NCI-H510A treated with DMSO at 0.1 percent for 48 hours (cell line): ENCODE measurements at regions not wholly inside any gene's neighbourhood (a gene's known extent, or its start where the extent isn't known, plus 50 kb on each side); places are given as distances from the start of the nearest gene placed in this dataset.

Experiments
- DNase-seq: peaks from one replicate; lab custom pipeline; 2025; lab: John Stamatoyannopoulos, UW

DNA sequence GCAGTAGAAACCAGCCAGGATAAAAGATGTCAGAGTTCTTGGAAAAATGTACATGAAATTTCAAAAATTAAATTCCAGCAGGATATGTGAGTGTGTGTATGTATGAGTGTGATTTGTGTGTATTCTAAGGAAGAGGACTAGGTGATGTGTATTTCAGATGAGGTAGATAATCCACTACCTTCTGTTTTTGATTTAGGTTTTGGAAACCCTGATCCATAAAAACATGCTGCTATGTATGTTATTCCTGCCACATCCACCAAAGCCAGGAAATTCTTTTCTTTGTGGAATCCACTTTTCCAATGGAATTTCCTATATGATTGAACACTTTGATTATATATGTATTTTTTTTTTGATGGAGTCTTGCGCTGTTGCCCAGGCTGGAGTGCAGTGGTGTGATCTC is 276.9 kb downstream of the UQCRFS1 start:
- no peak for DNase-seq

DNA sequence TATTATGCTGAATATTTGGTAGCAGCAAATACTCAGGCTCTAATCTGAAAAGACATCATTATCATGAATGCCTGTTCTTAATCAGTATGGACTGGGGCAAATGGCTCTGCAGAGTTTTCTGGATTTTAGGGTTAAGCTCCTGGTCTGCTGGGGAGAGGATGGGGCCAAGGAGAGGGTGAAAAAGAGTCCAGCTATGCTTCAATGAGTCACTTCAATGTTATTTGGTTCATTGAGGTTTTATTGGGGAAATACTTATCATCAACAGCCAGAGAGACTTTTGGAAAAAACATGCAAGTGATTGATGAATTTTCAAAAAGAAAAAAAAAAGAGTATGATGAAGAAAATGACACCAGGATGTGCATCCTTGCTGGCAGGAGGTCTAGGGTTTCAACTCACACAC is 278.3 kb downstream of the UQCRFS1 start:
- no peak for DNase-seq

DNA sequence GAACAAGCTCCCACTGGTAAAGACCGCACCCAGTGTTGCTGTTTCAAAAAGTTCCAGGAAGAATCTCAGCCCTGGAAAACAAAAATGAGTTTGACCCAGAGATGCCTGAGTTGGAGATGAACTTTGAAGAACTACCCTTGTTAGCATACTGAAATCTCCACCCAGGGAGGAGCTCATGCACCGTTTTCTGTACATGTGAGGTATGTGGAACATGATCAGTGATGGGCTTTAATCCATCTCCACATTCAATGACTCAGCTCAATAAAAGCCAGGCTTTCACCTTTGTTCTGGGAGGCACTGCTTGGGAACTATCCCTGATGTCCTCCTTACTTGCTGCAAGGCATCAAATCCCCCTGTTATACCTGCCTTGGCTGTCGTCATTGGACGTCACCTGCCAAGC is 279.9 kb downstream of the UQCRFS1 start:
- DNase-seq = no peak

DNA sequence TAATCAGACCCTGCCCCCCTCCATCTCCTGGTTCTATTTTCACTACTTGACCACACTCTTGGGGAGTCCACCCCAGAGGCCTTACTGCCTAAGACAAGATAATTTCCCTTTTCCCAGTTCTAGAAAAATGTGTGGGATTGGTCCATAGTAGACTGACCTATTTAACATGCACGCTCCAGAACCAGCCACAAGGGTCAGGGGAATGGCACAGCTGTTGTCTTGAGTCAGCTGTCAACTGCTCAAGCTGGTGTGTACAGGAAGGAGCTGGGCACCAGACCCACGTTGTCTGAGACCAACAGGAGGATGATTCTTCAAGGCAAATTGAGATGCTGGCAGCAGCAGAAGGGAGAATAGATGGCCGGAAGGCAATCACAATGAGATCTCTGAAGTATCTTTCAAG is 280.5 kb downstream of the UQCRFS1 start:
- no peak for DNase-seq

- no peak for DNase-seq
Observed at GRCh38 chr19:28929006-28929405, 283.9 kb downstream of the UQCRFS1 start.

- DNase-seq = no peak
Observed at GRCh38 chr19:28927456-28927855, 285.5 kb downstream of the UQCRFS1 start.

DNA sequence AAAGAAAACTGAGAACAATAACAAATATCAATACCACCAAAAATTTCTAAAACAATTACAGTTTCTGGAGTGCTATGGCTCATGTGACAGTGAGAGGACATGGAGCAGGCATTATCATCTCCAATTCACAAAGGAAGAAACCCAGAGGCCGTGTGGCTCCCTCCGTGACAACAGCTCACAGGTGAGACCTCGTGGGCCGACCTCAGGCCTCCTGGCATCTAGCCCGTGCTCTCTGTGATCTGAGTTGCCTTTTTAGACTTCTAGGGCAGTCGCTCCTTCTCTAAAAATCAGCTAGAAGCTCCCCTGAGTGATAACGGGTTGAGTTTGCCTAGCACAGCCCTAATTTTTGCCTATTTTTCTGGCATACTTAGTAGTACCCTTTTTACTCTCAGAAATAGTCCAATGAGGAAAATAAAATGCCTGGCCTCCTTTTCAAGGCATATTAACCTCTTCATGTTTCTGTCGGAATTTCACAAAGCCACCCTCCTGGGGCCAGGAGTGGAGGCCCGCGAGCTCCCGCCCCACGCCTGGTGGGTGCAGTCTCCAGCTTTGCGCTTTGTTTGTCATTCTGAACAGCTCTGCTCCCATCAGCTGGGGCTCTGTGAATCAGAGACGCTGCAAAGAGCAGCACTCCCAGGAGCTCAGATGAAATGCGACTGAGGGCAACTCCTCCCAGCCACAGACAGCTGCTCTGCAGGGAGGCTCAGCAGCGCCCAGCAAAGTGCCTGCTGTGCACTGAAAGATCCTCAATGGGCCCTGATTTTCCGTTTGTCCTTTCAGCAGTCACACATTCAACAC is 292.5 kb downstream of the UQCRFS1 start:
- no peak for DNase-seq

GRCh38 chr19:28917621-28918020 is 295.3 kb downstream of the UQCRFS1 start:
- no peak for DNase-seq

- DNase-seq = no peak
Observed at GRCh38 chr19:28915737-28916460, 297.1 kb downstream of the UQCRFS1 start.

- DNase-seq = no peak
Observed at GRCh38 chr19:28915202-28915601, 297.7 kb downstream of the UQCRFS1 start.

DNA sequence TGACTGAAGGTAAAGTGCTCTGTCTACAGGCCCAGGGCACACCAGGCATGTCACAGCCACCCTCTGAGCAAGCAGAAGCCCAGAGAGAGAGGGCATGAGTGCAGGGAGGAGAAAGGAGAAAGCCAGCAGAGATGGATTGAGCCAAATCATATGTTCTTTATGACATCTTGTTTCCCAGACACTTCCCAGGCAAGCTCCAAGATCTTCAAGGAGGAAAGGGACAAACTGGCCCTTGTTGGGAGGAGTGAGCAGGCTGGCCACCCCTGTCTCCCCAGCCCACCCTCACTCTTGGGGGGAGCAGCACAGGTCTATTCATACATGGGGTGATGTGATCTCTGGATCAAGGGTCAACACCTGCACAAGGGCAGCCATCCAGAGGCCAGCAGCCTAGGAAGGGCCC is 298.8 kb downstream of the UQCRFS1 start:
- DNase-seq = no peak

GRCh38 chr19:28913626-28914025 is 299.3 kb downstream of the UQCRFS1 start:
- DNase-seq = no peak

GRCh38 chr19:28908941-28909340 is 304.0 kb downstream of the UQCRFS1 start:
- no peak for DNase-seq

DNA sequence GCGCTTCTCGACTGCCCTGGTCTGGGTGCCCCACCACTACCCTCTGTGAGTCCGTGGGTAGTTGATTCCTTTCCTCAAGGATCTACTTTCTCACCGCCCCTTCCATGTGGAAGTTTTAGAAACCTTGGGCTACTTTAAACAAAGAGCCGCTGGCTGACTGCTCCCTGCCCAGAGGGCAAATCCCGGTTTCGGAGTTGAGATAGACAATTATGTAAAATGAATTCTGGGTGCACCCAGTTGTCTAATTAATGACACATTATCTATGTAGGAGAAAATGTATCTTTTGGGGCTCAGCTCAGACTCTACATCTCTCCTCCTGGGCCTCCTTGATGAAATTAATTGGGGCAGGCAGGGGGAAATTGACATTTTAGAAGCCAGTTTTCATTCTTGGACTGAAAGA is 305.4 kb downstream of the UQCRFS1 start:
- no peak for DNase-seq

DNA sequence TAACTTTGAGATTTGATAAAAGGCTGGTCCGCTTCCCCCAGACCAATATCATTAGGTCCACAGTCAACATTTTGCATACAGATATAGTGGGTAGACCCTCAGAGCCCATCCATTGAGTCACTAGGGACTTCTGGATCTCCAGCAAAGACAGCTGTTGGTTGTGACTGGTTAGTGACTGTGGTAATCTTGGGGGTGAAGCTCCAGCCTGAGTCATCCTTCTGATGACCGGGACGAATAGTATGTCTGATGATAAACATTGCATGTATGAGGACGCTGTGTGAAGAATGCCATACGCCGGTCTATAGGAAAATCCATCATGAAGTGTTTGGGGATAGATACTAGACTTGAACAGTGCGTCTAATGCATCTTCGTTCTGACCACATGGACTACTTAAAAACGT is 307.0 kb downstream of the UQCRFS1 start:
- DNase-seq = no peak

- no peak for DNase-seq
Observed at GRCh38 chr19:28899703-28900102, 313.2 kb downstream of the UQCRFS1 start.

DNA sequence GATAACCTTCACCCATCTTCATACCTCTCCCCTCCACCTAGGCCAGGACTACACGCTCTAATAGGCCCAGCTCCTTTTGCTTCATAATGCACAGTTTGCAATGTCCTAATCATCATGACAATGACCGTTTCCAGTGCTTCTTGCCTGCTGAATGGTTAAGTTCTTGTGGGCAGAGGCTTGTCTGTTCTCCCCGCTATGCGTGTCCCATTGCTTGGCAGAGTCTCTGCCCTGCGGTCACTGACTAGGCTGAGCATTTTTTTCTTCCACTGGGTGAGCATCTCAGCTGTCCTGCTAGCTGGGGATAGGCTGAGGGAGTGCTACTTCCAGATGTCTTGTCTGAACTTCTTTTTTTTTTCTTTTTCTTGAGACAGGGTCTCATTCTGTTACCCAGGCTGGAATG is 314.7 kb downstream of the UQCRFS1 start:
- DNase-seq = no peak

GRCh38 chr19:28889941-28890670 is 322.8 kb downstream of the UQCRFS1 start:
- DNase-seq = no peak

DNA sequence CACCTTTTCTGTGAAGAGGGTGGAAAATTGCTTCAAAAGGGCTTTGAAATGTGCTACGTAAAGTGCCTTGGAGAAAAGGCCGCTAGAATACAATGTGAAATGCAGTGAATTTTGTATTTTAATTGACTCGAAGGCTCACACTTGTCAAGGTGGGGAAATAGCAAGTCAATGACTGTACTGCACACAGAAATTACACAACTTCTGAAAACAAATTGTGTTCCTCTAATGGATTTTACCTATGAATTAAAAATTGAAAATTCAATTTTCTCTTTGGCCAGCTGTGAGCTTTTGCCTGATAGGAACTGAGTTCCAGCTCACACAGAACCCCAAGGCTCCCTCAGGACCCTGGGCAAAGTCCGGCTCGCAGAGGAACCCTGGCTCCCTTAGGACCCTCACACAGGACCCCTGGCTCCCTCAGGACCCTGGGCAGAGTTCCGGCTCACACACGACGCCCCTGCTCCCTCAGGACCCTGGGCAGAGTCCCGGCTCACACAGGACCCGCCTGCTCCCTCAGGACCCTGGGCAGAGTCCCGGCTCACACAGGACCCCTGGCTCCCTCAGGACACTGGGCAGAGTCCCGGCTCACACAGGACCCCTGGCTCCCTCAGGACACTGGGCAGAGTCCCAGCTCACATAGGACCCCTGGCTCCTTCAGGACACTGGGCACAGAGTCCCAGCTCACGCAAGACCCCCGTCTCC is 324.9 kb downstream of the UQCRFS1 start:
- DNase-seq = no peak

DNA sequence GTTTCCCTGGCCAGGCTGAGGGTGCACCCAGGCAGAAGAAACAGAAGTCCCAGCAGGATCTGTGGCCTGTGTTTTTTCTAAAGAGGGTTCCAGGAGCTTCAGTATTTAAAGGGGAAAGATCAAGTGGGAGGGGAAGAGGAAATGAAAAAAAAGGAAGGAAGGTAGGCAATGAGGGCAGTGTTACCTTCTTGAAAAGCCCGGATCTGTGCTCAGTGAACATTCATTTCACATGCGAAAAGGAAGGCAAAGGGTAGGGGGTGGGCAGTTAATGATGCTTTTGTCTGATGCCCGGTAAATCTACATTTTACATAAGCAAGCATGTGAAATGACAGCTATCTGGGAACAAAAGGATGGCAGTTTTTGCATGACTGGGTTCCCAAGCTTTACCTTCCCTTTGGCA is 326.2 kb downstream of the UQCRFS1 start:
- DNase-seq = no peak

GRCh38 chr19:28885965-28886364 is 327.0 kb downstream of the UQCRFS1 start:
- DNase-seq = no peak

GRCh38 chr19:28884786-28885476 is 328.0 kb downstream of the UQCRFS1 start:
- DNase-seq = no peak
